HCT116 (cell line): ENCODE measurements at regions not wholly inside any gene's neighbourhood (a gene's known extent, or its start where the extent isn't known, plus 50 kb on each side); places are given as distances from the start of the nearest gene placed in this dataset.

Source experiments
- ATAC-seq: fragments of 200-7000 bp; cut with Tn5 transposase; 2 replicates; pipeline ENCODE4 v1.9.1; 2020; ENCODE audit warnings: mild to moderate bottlenecking, moderate library complexity
- BruUV-seq: library from RNA; stranded (reverse); fragments of 400-500 nt; replicated peaks from 2 replicates; lab custom pipeline; 2021; lab: Mats Ljungman, UMichigan
- CTCF ChIA-PET: fragments of 300-600 bp; sonication (Branson Sonifier 250); formaldehyde crosslinking; loops from one replicate; lab custom pipeline; 2021; ENCODE audit warnings: antibody characterized with exemption; lab: Charles Lee
- POLR2A ChIA-PET: fragments of 300-600, 350-600 bp; sonication (Branson Sonifier 250); formaldehyde crosslinking; loops from one replicate; lab custom pipeline; 2021; ENCODE audit warnings: antibody characterized with exemption; lab: Charles Lee
- RAD21 ChIA-PET, 2 experiments: fragments of 300-600 bp; sonication (Branson Sonifier 250); formaldehyde crosslinking; loops; one replicate each; lab custom pipeline; 2023; ENCODE audit warnings: low total read pairs in 2 of 2; ENCODE audit not compliant: uncharacterized antibody in 2 of 2, unreplicated experiment in 2 of 2, low non-redundant PET in 1 of 2; lab: Charles Lee
- DNase-seq: peaks from one replicate; pipeline ENCODE4 v3.0.0-alpha.2; 2010; ENCODE audit warnings: low read depth, low spot score
- H2AFZ ChIP-seq: fragments of 200-600 bp; shearing (Covaris generic), sonication (generic); 2 replicates; pipeline ENCODE4 v1.6.1; 2017; ENCODE audit warnings: low read depth, mixed run types, mixed read lengths, antibody characterized with exemption, low read length; ENCODE audit not compliant: poor library complexity, severe bottlenecking
- H3K27ac ChIP-seq: 2 replicates; pipeline ENCODE4 v1.5.1; 2012; ENCODE audit warnings: low read depth, low read length
- H3K27me3 ChIP-seq: fragments of 200-600 bp; sonication (generic); 2 replicates; pipeline ENCODE4 v1.6.1; 2016; ENCODE audit warnings: mixed run types, low read length, mixed read lengths; ENCODE audit not compliant: insufficient read depth
- H3K36me3 ChIP-seq, 2 experiments: fragments of 200-500 bp in 1 of 2; fragments of 200-600 bp in 1 of 2; sonication (Bioruptor generic) in 1 of 2; sonication (generic) in 1 of 2; 2 replicates each; pipeline versions ENCODE4 v1.5.1 to v1.6.1; 2014 to 2016; ENCODE audit warnings: low read length in 2 of 2, inconsistent platforms in 1 of 2, mixed read lengths in 1 of 2, mixed run types in 1 of 2; ENCODE audit not compliant: insufficient read depth in 2 of 2, control insufficient read depth in 1 of 2
- H3K4me1 ChIP-seq, 2 experiments: fragments of 200-600 bp in 1 of 2; sonication (generic) in 1 of 2; 2 replicates each; pipeline versions ENCODE4 v1.5.1 to v1.6.1; 2012 to 2017; ENCODE audit warnings: low read length in 2 of 2, inconsistent platforms in 1 of 2, mild to moderate bottlenecking in 1 of 2, mixed read lengths in 1 of 2, mixed run types in 1 of 2, moderate library complexity in 1 of 2; ENCODE audit not compliant: insufficient read depth in 2 of 2, control insufficient read depth in 1 of 2
- H3K4me2 ChIP-seq: fragments of 200-600 bp; sonication (generic); 2 replicates; pipeline ENCODE4 v1.6.1; 2017; ENCODE audit warnings: mixed run types, low read length, mixed read lengths
- H3K4me3 ChIP-seq, 2 experiments: fragments of 200-600 bp in 1 of 2; sonication (generic) in 1 of 2; replicated peaks in 1 of 2; 2 replicates each; pipeline ENCODE4 v1.5.1; 2011 to 2016; ENCODE audit warnings: low read length in 2 of 2, control low read depth in 1 of 2, low read depth in 1 of 2, mild to moderate bottlenecking in 1 of 2, mixed read lengths in 1 of 2, mixed run types in 1 of 2
- H3K79me2 ChIP-seq: fragments of 200-600 bp; sonication (generic); 2 replicates; pipeline ENCODE4 v1.6.1; 2017; ENCODE audit warnings: mild to moderate bottlenecking, mixed run types, low read length, moderate library complexity, mixed read lengths; ENCODE audit not compliant: insufficient read depth
- H3K9ac ChIP-seq: fragments of 200-600 bp; sonication (generic); 2 replicates; pipeline ENCODE4 v1.6.1; 2016; ENCODE audit warnings: low read length, mixed read lengths
- H3K9me2 ChIP-seq: fragments of 200-600 bp; sonication (generic), shearing (Covaris generic); 2 replicates; pipeline ENCODE4 v1.6.1; 2017; ENCODE audit warnings: mixed run types, mild to moderate bottlenecking, moderate library complexity; ENCODE audit not compliant: insufficient read depth
- H3K9me3 ChIP-seq, 2 experiments: fragments of 200-500 bp in 1 of 2; fragments of 200-600 bp in 1 of 2; sonication (Bioruptor generic) in 1 of 2; sonication (generic) in 1 of 2; 2 replicates each; pipeline ENCODE4 v1.6.1; 2014 to 2017; ENCODE audit warnings: low read length in 2 of 2, mixed read lengths in 2 of 2, inconsistent platforms in 1 of 2, low read depth in 1 of 2, mild to moderate bottlenecking in 1 of 2, mixed run types in 1 of 2, moderate library complexity in 1 of 2; ENCODE audit not compliant: control insufficient read depth in 1 of 2, insufficient read depth in 1 of 2
- H4K20me1 ChIP-seq: fragments of 200-600 bp; sonication (generic), shearing (Covaris generic); 2 replicates; pipeline ENCODE4 v1.6.1; 2017; ENCODE audit warnings: mixed run types, mild to moderate bottlenecking, moderate library complexity; ENCODE audit not compliant: insufficient read depth
- ATF3 ChIP-seq: IDR thresholded peaks from 2 replicates; pipeline ENCODE4 v1.6.1; 2012
- CBX3 ChIP-seq: IDR thresholded peaks from 2 replicates; pipeline ENCODE4 v1.6.1; 2012; ENCODE audit warnings: low read depth
- CTCF ChIP-seq, 3 experiments: fragments of 200-600 bp in 1 of 3; sonication (generic) in 1 of 3; IDR thresholded peaks in 2 of 3; conservative IDR thresholded peaks in 1 of 3; 2 replicates each; pipeline ENCODE4 v1.5.1; 2012 to 2017; ENCODE audit warnings: low read depth in 2 of 3, low read length in 2 of 3, antibody characterized with exemption in 1 of 3, borderline replicate concordance in 1 of 3, control low read depth in 1 of 3, mild to moderate bottlenecking in 1 of 3, mixed read lengths in 1 of 3, mixed run types in 1 of 3, moderate library complexity in 1 of 3; ENCODE audit not compliant: insufficient read depth in 1 of 3
- ELF1 ChIP-seq: IDR thresholded peaks from 2 replicates; pipeline ENCODE4 v1.6.1; 2012; ENCODE audit warnings: low read depth, borderline replicate concordance
- EZH2 ChIP-seq: fragments of 200-600 bp; sonication (generic); IDR thresholded peaks from 2 replicates; pipeline ENCODE4 v1.6.1; 2017; ENCODE audit warnings: antibody characterized with exemption, mixed run types
- EZH2phosphoT487 ChIP-seq: fragments of 200-600 bp; IDR thresholded peaks from 2 replicates; pipeline ENCODE4 v1.6.1; 2018; ENCODE audit warnings: antibody characterized with exemption, borderline replicate concordance
- FOSL1 ChIP-seq: IDR thresholded peaks from 2 replicates; pipeline ENCODE4 v1.6.1; 2012; ENCODE audit warnings: low read depth
- JUND ChIP-seq: IDR thresholded peaks from 2 replicates; pipeline ENCODE4 v1.6.1; 2012
- MAX ChIP-seq: IDR thresholded peaks from 2 replicates; pipeline ENCODE4 v1.6.1; 2012
- POLR2A ChIP-seq: IDR thresholded peaks from 2 replicates; pipeline ENCODE4 v1.7.0; 2011; ENCODE audit warnings: borderline replicate concordance; ENCODE audit not compliant: insufficient read depth, insufficient read length; ENCODE audit errors: extremely low read depth
- POLR2AphosphoS5 ChIP-seq: IDR thresholded peaks from 2 replicates; pipeline ENCODE4 v1.6.1; 2011; ENCODE audit warnings: mild to moderate bottlenecking, low read depth, low read length, moderate library complexity
- RAD21 ChIP-seq: IDR thresholded peaks from 2 replicates; pipeline ENCODE4 v1.6.1; 2012; ENCODE audit warnings: low read depth, mild to moderate bottlenecking
- SIN3A ChIP-seq: IDR thresholded peaks from 2 replicates; pipeline ENCODE4 v1.6.1; 2012; ENCODE audit warnings: low read depth
- SRF ChIP-seq: IDR thresholded peaks from 2 replicates; pipeline ENCODE4 v1.6.1; 2012; ENCODE audit warnings: low read depth
- TCF7L2 ChIP-seq: IDR thresholded peaks from 2 replicates; pipeline ENCODE4 v1.7.0; 2011; ENCODE audit warnings: borderline replicate concordance, inconsistent platforms; ENCODE audit not compliant: insufficient read depth, insufficient read length; ENCODE audit errors: extremely low read depth
- ZFX ChIP-seq: fragments of 450-650 bp; IDR thresholded peaks from 2 replicates; pipeline ENCODE4 v1.6.1; 2017
- ZNF274 ChIP-seq: fragments of 200-500 bp; sonication (Bioruptor generic); IDR thresholded peaks from 2 replicates; pipeline ENCODE4 v1.6.1; 2014; ENCODE audit warnings: mild to moderate bottlenecking, low read depth, low read length, inconsistent platforms
- intact Hi-C: fragments of 100-400 bp; cut with micrococcal nuclease; formaldehyde crosslinking; loops from 2 replicates; pipeline ENCODE4 v1.10.0; 2022
- TF ChIP-seq, protein P1 (sequence below): IDR thresholded peaks from 2 replicates; pipeline ENCODE4 v1.6.1; 2011; ENCODE audit warnings: mild to moderate bottlenecking, low read length, moderate library complexity; ENCODE audit not compliant: insufficient replicate concordance; ENCODE audit errors: extremely low read depth

GRCh38 chr6:5855787-5856470 is 150.8 kb downstream of the NRN1 start:
- no peaks in the 10 kb centered on the region for H3K9me2 ChIP-seq
- no peak overlapping the region for H3K4me2 ChIP-seq
- H3K27me3 ChIP-seq = peaks cover 26% of the 10 kb centered on the region; the same call in 1 of the 2 replicates
- H3K4me1 ChIP-seq = no peaks in the 10 kb centered on the region
- H3K4me3 ChIP-seq = no peak overlapping the region
- intact Hi-C loops = no loop called here
- H3K9ac ChIP-seq = no peak overlapping the region
- no peaks in the 10 kb centered on the region for H3K9me3 ChIP-seq
- H3K79me2 ChIP-seq = no peaks in the 10 kb centered on the region
- H4K20me1 ChIP-seq = no peaks in the 10 kb centered on the region
- no peak for DNase-seq
- BruUV-seq = no TSS peak
- no peak overlapping the region for H2AFZ ChIP-seq
- CTCF ChIA-PET = no interaction called here
- no peak for ATAC-seq
- RAD21 ChIA-PET = no interaction called here
- no peaks in the 10 kb centered on the region for H3K36me3 ChIP-seq
- POLR2A ChIA-PET = no interaction called here
- no peak overlapping the region for H3K27ac ChIP-seq
- no peak for TF ChIP-seq TCF7L2

- TF ChIP-seq, protein P1, sequence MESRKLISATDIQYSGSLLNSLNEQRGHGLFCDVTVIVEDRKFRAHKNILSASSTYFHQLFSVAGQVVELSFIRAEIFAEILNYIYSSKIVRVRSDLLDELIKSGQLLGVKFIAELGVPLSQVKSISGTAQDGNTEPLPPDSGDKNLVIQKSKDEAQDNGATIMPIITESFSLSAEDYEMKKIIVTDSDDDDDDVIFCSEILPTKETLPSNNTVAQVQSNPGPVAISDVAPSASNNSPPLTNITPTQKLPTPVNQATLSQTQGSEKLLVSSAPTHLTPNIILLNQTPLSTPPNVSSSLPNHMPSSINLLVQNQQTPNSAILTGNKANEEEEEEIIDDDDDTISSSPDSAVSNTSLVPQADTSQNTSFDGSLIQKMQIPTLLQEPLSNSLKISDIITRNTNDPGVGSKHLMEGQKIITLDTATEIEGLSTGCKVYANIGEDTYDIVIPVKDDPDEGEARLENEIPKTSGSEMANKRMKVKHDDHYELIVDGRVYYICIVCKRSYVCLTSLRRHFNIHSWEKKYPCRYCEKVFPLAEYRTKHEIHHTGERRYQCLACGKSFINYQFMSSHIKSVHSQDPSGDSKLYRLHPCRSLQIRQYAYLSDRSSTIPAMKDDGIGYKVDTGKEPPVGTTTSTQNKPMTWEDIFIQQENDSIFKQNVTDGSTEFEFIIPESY = no peak
- TF ChIP-seq ELF1 (no peak), CTCF (IDR thresholded peaks at IDR 0.05 in 2 of 3, conservative IDR thresholded peaks at IDR 0.05 in 1 of 3; ENCODE audit: borderline replicate concordance in 1 of 3, insufficient read depth in 1 of 3, low read depth in 2 of 3, low read length in 2 of 3) (no peak), ZNF274 (no peak), ZFX (no peak), RAD21 (no peak), SIN3A (no peak), CBX3 (no peak), EZH2phosphoT487 (no peak), MAX (no peak), ATF3 (no peak), SRF (no peak), EZH2 (no peak), JUND (no peak), POLR2AphosphoS5 (no peak), FOSL1 (no peak), POLR2A (no peak)
- Histone ChIP-seq H3K36me3 (no peaks in the 10 kb centered on the region), H2AFZ (no peak overlapping the region), H4K20me1 (no peaks in the 10 kb centered on the region), H3K79me2 (no peaks in the 10 kb centered on the region), H3K9me2 (no peaks in the 10 kb centered on the region), H3K27ac (no peak overlapping the region), H3K9me3 (no peaks in the 10 kb centered on the region), H3K27me3 (peaks cover 27% of the 10 kb centered on the region), H3K4me2 (no peak overlapping the region), H3K4me3 (no peak overlapping the region), H3K4me1 (no peaks in the 10 kb centered on the region), H3K9ac (no peak overlapping the region)
- no TSS peak for BruUV-seq
- DNase-seq = no peak
- ATAC-seq = no peak
- intact Hi-C loops = no loop called here
- POLR2A ChIA-PET = no interaction called here
- RAD21 ChIA-PET = no interaction called here
- CTCF ChIA-PET = no interaction called here
These were observed 151.8 kb downstream of the NRN1 start for GRCh38 chr6:5854899-5855298.
